Right hindlimb (tissue), 1 donor: ENCODE measurements at regions not wholly inside any gene's neighbourhood (a gene's known extent, or its start where the extent isn't known, plus 50 kb on each side); places are given as distances from the start of the nearest gene placed in this dataset.
"Not testable (repeated sequence)": the region's sequence is repeated elsewhere in the genome, so short reads cannot be mapped to it uniquely, and the experiment has no call there.

ENCODE experiments used
- DNase-seq: peaks from one replicate; pipeline ENCODE4 v3.0.0-alpha.2; 2018

- no peak for DNase-seq
Measured at GRCh38 chr9:85487872-85488271, 253.9 kb downstream of the AGTPBP1 start.

DNA sequence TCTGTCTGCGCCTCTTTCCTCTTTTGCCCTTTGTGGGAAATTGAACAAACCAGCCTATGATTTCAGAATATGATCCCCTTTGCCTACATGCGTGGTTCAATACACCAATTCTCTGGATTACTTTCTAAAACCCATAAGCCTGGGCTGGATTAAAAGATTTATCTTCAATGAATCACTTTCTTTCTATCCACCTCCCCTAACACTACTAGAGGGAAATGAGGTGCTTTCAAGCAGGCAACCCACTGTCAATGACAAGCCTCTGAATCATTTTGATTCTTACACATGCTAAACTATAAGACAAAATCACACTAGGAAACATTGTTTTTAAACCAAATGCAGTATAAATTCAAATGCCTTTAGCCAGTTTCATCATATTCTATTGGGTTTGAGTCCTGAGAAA is 257.5 kb downstream of the AGTPBP1 start:
- no peak for DNase-seq

DNA sequence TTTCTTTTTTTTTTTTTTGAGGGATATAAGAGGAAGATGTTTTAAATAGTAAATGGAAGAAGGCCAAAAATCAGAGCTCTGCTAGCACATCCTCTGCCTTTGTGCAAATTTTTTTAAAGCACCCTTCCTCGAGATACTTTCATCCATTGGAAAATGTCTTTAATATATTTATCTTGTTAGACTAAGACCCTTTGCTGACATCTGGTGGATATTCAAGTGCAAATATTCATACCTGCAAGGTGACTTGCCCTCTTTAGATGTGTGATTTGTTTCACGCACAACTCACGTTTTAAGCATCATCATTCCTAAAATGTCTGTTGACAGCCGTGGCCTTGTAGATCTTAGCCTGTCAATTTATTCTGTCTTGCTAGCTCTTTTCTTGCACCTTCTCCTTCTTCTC is 258.5 kb downstream of the AGTPBP1 start:
- no peak for DNase-seq

DNA sequence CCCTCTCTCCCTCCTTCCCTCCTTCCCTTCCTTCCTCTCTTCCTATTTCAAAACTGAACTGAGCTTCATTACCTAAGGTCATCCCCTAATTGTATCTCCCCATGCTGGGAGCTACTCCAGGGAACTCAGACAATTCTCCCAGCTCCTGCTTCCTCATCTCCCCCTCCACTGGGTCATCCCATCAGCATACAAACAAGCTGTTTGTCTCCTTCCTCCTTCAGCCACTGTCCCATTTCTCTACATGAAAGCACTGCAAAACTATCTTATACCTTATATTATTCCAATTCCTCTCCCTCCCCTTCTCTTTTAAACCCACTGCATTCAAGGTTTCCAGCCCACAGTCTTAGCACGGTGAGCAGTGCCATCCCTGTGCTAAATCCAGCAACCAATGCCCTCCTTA is 262.4 kb downstream of the AGTPBP1 start:
- no peak for DNase-seq

DNA sequence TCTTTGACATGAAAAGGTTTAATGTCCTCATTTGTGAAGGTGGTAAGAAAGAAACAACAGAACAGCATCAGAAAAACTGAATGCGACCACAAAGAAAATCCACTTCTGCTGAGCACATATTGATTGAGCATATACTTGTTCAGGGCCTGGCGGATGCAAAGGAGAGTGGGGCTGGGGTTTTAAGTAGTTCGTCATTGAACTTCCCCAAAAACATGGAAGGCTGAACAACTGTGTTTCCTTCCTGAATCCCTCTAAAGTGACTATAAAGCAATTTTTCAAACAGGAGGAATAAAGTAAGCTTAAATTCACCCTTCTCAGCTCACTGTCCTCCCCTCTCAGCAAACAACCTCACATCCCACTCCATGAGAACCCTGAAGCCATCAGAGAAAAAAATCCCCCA is 262.9 kb downstream of the AGTPBP1 start:
- DNase-seq, result no peak

DNA sequence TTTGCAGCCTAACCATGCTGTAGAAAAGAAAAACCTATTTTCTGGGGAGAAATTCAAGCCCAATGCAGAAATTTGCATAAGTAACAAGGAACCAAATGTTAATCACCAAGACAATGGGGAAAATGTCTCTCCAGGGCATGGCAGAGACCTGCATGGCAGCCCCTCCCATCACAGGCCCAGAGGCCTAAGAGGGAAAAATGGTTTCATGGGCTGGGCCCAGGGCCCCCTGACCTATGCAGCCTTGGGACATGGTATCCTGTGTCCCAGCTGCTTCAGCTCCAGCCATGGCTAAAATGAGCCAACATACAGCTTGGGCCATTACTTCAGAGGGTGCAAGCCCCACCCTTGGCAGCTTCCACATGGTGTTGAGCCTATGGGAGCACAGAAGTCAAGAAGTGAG is 266.9 kb downstream of the AGTPBP1 start:
- DNase-seq, result not testable (repeated sequence)

DNA sequence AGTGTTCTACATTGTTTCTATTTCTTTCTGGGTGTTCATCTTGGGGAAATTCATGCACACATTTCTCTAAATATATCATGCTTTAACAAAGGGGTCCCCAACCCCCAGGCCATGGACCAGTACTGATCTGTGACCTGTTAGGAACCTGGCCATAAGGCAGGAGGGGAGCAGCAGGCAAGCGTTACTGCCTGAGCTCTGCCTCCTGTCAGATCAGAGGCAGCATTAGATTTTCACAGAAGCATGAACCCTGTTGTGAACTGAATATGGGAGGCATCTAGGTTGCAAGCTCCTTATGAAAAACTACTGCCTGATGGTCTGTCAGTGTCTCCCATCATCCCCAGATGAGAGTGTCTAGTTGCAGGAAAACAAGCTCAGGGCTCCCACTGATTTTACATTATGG is 270.0 kb downstream of the AGTPBP1 start:
- DNase-seq, result no peak

GRCh38 chr9:85469041-85469440 is 272.7 kb downstream of the AGTPBP1 start:
- no peak for DNase-seq

GRCh38 chr9:85466834-85467233 is 274.9 kb downstream of the AGTPBP1 start:
- no peak for DNase-seq

DNA sequence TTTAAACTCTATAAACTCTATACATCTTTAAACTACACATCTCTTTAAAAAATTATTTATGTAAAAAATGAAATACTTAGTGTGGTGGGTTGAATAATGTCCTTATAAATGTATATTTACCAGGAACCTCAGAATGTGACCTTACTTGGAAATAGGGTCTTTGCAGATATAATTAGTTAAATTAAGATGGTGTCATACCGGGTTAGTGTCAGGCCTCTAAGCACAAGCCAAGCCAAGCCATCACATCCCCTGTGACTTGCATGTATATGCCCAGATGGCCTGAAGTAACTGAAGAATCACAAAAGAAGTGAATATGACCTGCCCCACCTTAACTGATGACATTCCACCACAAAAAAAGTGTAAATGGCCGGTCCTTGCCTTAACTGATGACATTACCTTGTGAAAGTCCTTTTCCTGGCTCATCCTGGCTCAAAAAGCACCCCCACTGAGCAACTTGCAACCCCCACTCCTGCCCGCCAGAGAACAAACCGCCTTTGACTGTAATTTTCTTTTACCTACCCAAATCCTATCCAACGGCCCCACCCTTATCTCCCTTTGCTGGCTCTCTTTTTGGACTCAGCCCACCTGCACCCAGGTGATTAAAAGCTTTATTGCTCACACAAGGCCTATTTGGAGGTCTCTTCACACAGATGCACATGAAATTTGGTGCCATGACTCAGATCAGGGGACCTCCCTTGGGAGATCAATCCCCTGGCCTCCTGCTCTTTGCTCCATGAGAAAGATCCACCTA is 283.5 kb downstream of the AGTPBP1 start:
- not testable (repeated sequence) for DNase-seq

- DNase-seq, result no peak
Measured at GRCh38 chr9:85453850-85454249, 287.9 kb downstream of the AGTPBP1 start.

GRCh38 chr9:85452841-85453240 is 288.9 kb downstream of the AGTPBP1 start:
- no peak for DNase-seq

GRCh38 chr9:85451680-85452079 is 290.1 kb downstream of the AGTPBP1 start:
- DNase-seq, result no peak

DNA sequence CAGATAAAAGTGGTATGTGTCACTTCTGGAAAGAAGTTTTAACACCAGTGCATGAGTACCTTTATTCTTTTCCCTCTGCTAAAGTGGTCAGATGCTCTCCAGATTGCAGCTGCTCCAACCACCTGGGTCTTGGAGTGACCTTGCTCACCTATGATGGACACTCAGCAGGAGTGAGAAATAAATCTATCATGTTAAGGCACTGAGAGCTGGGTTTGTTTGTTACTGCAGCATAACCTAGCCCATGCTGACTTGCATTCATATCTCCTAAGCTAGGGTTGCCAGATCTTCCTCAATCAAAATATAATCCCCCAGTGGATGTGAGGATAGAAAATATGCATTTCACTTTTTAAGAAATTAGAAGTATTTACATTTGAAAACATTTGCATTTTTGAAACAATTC is 295.9 kb downstream of the AGTPBP1 start:
- DNase-seq, result no peak

- DNase-seq, result no peak
Measured at GRCh38 chr9:85444243-85444642, 297.5 kb downstream of the AGTPBP1 start.

DNA sequence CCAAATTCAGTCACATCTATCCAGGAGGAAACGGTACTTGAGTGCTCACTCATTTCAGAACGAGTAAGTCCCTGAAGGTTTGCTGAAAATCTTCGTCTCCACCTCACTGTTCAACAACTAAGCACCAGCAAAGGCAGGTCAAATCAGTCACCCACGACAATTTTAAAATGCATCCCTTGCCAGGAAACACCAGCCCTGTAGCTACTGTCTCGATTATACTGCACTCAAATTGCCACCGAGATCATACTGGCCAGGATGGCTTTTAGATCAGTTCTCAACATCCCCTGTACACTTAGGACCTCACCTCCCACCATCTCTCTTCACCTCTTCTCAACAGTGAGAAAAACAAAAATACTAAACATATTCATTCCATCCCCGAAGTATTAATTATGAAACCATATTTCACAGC is 298.6 kb downstream of the AGTPBP1 start:
- DNase-seq, result no peak

GRCh38 chr9:85439791-85440190 is 302.0 kb downstream of the AGTPBP1 start:
- no peak for DNase-seq

GRCh38 chr9:85433956-85434355 is 307.8 kb downstream of the AGTPBP1 start:
- DNase-seq, result not testable (repeated sequence)

GRCh38 chr9:85433551-85433950 is 308.2 kb downstream of the AGTPBP1 start:
- not testable (repeated sequence) for DNase-seq

DNA sequence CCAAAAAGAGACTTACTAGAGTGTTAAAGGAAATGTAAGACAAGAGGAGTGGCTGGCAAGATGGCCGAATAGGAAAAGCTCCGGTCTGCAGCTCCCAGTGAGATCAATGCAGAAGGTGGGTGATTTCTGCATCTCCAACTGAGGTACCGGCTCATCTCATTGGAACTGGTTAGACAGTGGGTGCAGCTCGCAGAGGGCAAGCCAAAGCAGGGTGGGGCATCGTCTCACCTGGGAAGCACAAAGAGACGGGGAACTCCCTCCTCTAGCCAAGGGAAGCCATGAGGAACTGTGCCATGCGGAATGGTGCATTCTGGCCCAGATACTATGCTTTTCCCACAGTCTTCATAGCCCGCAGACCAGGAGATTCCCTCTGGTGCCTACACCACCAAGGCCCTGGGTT is 308.7 kb downstream of the AGTPBP1 start:
- no peak for DNase-seq

- DNase-seq, result no peak
Measured at GRCh38 chr9:85432599-85432998, 309.2 kb downstream of the AGTPBP1 start.

- no peak for DNase-seq
Measured at GRCh38 chr9:85431339-85432102, 310.2 kb downstream of the AGTPBP1 start.

DNA sequence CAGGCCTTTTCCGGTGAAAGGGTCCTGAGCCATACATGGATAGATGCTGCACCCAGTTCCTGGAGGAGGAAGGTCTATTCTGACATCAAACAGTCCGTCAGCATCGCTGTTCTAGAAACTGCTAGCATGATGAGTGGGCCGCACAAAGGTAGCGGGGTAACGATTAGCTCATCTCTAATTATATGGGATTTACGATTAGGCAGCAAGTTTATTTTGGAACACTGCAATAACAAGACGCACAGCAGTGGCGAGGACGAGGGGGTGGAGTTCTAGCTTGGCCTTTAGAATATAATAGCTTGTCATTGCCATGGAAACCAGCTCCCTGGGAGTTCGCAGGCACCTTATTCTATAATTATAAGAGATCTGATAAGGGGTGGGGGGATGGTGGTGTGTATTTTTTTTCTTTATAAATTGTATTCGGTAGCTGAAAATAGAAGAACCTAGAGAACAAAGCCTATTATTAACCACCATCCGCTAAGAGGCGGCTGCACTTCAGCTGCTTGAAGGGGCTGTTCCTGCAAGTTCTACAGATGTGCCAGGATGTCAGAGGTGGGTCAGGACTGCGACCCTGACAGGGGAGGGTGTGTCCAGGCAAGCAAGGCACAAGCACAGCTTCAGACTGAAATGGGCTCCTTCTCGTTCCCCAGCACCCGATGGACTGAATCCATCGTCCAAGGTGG is 311.0 kb downstream of the AGTPBP1 start:
- DNase-seq, result no peak

GRCh38 chr9:85428230-85428629 is 313.5 kb downstream of the AGTPBP1 start:
- no peak for DNase-seq
